Heart right ventricle (tissue), 16 donors: ENCODE measurements at regions not wholly inside any gene's neighbourhood (a gene's known extent, or its start where the extent isn't known, plus 50 kb on each side); places are given as distances from the start of the nearest gene placed in this dataset.

Source experiments
- ATAC-seq, 8 donors: fragments of 200-7000 bp; cut with Tn5 transposase; one replicate each; pipeline ENCODE4 v1.9.1; 2020; ENCODE audit warnings: mild to moderate bottlenecking in 8 of 8, moderate library complexity in 8 of 8, moderate number of reproducible peaks in 1 of 8
- DNase-seq, 2 donors: peaks; one replicate each; pipeline ENCODE4 v3.0.0-alpha.2; 2020
- H3K27ac ChIP-seq, 10 donors: fragments of 200-600 bp; sonication (generic) in 2 of 10; one replicate each; pipeline versions ENCODE4 v1.5.0 to v1.8.0; 2020 to 2022; ENCODE audit warnings: mild to moderate bottlenecking in 3 of 10
- H3K27me3 ChIP-seq, 7 donors: fragments of 200-600 bp; one replicate each; pipeline ENCODE4 v1.8.0; 2021 to 2022; ENCODE audit warnings: mild to moderate bottlenecking in 2 of 7
- H3K36me3 ChIP-seq, 9 donors: fragments of 200-600 bp; sonication (generic) in 1 of 9; one replicate each; pipeline versions ENCODE4 v1.5.0 to v1.8.0; 2020 to 2022; ENCODE audit warnings: mild to moderate bottlenecking in 2 of 9
- H3K4me1 ChIP-seq, 9 donors: fragments of 200-600 bp; sonication (generic) in 1 of 9; one replicate each; pipeline versions ENCODE4 v1.5.0 to v1.8.0; 2020 to 2022; ENCODE audit warnings: mild to moderate bottlenecking in 4 of 9
- H3K4me3 ChIP-seq, 10 donors: fragments of 200-600 bp; sonication (generic) in 2 of 10; one replicate each; pipeline versions ENCODE4 v1.5.0 to v1.8.0; 2020 to 2022; ENCODE audit warnings: mild to moderate bottlenecking in 7 of 10, moderate library complexity in 2 of 10
- H3K9me3 ChIP-seq, 11 donors: fragments of 200-600 bp in 10 of 11; sonication (generic) in 2 of 11; one replicate each; pipeline versions ENCODE4 v1.5.0 to v1.8.0; 2013 to 2022; ENCODE audit warnings: mild to moderate bottlenecking in 2 of 11, control low read depth in 1 of 11, moderate library complexity in 1 of 11
- CTCF ChIP-seq, 9 donors: fragments of 200-600 bp; sonication (generic) in 2 of 9; IDR thresholded peaks; one replicate each; pipeline versions ENCODE4 v1.5.0 to v1.8.0; 2021 to 2022; ENCODE audit warnings: antibody characterized with exemption in 9 of 9, mild to moderate bottlenecking in 5 of 9, moderate library complexity in 1 of 9
- WGBS, 2 donors: extraction: QIAGEN DNeasy Blood & Tissue Kit; methylation state at CpG; one replicate each; pipeline ENCODE4 v1.1.7; 2013; ENCODE audit warnings: inconsistent platforms in 1 of 2; 5-methylcytosine and 5-hydroxymethylcytosine counted together
- intact Hi-C, 10 donors: fragments of 100-400 bp; cut with DNase I; formaldehyde crosslinking; loops; one replicate each; pipeline versions ENCODE4 v1.11.1 to v1.14.2; 2022
- donor health status: Arrhythmogenic right ventricular cardiomyopathy.
- donor health status: ischemic (EF 13 %, LVEDD 7.1; RV severe dilation, severe dysfunction).
- donor health status: healthy with polysubstance abuse.
- donor health status: DM: no; HTN: yes; CAD: no.
- donor health status: DM: no; HTN: no; CAD: no.
- donor health status: ischemic (EF 25% LVEDD 6.9; RV normal size, moderate dysfunction).
- donor health status: ischemic (EF 25% LVEDD 5.7; RV mildly dilated, moderate dysfunction).
- donor health status: healthy.
- donor health status: DM: yes; HTN: yes; CAD: no.
- donor health status: Ischemic cardiomyopathy.
- donor health status: ischemic (EF 35%, LVEDD 5.7; RV mildly dilated, moderate dysfunction).
- donor health status: nonischemic (EF 11% LVEDD 7.7; RV severe dilation, severe dysfunction).
- donor health status: DM: yes; HTN: yes; CAD: no.
- donor health status: PGD.
- donor health status: ischemic (EF 29% LVEDD 5.4; RV normal size, mild dysfunction).
- donor health status: nonischemic (EF 23%, LVEDD 6.1; RV moderate dilation, normal function).

GRCh38 chr18:24827501-24827900, 367.1 kb downstream of the HRH4 start:
- DNase-seq (no peak), ATAC-seq (no peak)
- 79 to 86% methylated on average over 1 of the region's 1 CpG for WGBS, 2 donors
- peaks cover 0 to 11% (median 0%) of the 10 kb centered on the region in 7 donors for H3K27me3 ChIP-seq
- H3K4me1 ChIP-seq, result no peaks in the 10 kb centered on the region
- H3K36me3 ChIP-seq, result no peaks in the 10 kb centered on the region
- intact Hi-C loops, result no loop called here
- H3K4me3 ChIP-seq, result no peak overlapping the region
- no peaks in the 10 kb centered on the region for H3K9me3 ChIP-seq
- no peak for TF ChIP-seq CTCF (IDR thresholded peaks at IDR 0.05)
- no peak overlapping the region for H3K27ac ChIP-seq

GRCh38 chr18:24831081-24831480, 370.6 kb downstream of the HRH4 start:
- Histone ChIP-seq H3K27ac (no peak overlapping the region), H3K9me3 (no peaks in the 10 kb centered on the region), H3K4me1 (no peaks in the 10 kb centered on the region), H3K4me3 (no peak overlapping the region), H3K27me3 (peaks cover 0 to 20% (median 0%) of the 10 kb centered on the region in 7 donors), H3K36me3 (no peaks in the 10 kb centered on the region)
- 95% methylated on average over 6 of the region's 6 CpGs for WGBS, 2 donors
- no peak for ATAC-seq
- TF ChIP-seq CTCF (IDR thresholded peaks at IDR 0.05), result no peak
- intact Hi-C loops, result no loop called here
- no peak for DNase-seq

- Histone ChIP-seq H3K4me1 (no peaks in the 10 kb centered on the region), H3K27me3 (peaks cover 0 to 18% (median 0%) of the 10 kb centered on the region in 7 donors), H3K36me3 (no peaks in the 10 kb centered on the region), H3K9me3 (no peaks in the 10 kb centered on the region), H3K4me3 (no peak overlapping the region), H3K27ac (no peak overlapping the region)
- intact Hi-C loops, result no loop called here
- no peak for TF ChIP-seq CTCF (IDR thresholded peaks at IDR 0.05)
- WGBS, 2 donors, result 54 to 56% methylated on average over 11 of the region's 11 CpGs
- no peak for ATAC-seq
- no peak for DNase-seq
Measured at GRCh38 chr18:24831871-24832665, 371.6 kb downstream of the HRH4 start.

GRCh38 chr18:24835751-24836150, 375.3 kb downstream of the HRH4 start:
- DNase-seq, result no peak
- no peaks in the 10 kb centered on the region for H3K36me3 ChIP-seq
- 82 to 83% methylated on average over 1 of the region's 1 CpG for WGBS, 2 donors

More at GRCh38 chr18:24835751-24836150, 375.3 kb downstream of the HRH4 start:
- ATAC-seq, result no peak
- Histone ChIP-seq H3K27ac (no peak overlapping the region), H3K27me3 (peaks cover 0 to 16% (median 0%) of the 10 kb centered on the region in 7 donors), H3K4me3 (no peak overlapping the region), H3K9me3 (no peaks in the 10 kb centered on the region), H3K4me1 (no peaks in the 10 kb centered on the region)
- no peak for TF ChIP-seq CTCF (IDR thresholded peaks at IDR 0.05)
- intact Hi-C loops, result no loop called here
